ENCODE measurements at regions not wholly inside any gene's neighbourhood (a gene's known extent, or its start where the extent isn't known, plus 50 kb on each side); places are given as distances from the start of the nearest gene placed in this dataset.

GRCh38 chr14:73800970-73801515, 50.6 kb upstream of the PTGR2 start:
- DNase-seq = no peak

GRCh38 chr14:73797543-73798265, 53.9 kb upstream of the PTGR2 start:
- DNase-seq = no peak

GRCh38 chr14:73796893-73797542, 54.6 kb upstream of the PTGR2 start:
- DNase-seq = no peak

GRCh38 chr14:73796415-73796814, 55.2 kb upstream of the PTGR2 start:
- no peak for DNase-seq

- DNase-seq = no peak
These were observed 55.7 kb upstream of the PTGR2 start for GRCh38 chr14:73795974-73796373.

- no peak for DNase-seq
These were observed 56.2 kb upstream of the PTGR2 start for GRCh38 chr14:73795466-73795865.

- DNase-seq = no peak
These were observed 57.5 kb upstream of the PTGR2 start for GRCh38 chr14:73794146-73794545.

- no peak for DNase-seq
These were observed 59.1 kb upstream of the PTGR2 start for GRCh38 chr14:73792481-73792880.

- DNase-seq = no peak
These were observed 61.5 kb upstream of the PTGR2 start for GRCh38 chr14:73789989-73790581.

- no peak for DNase-seq
These were observed 62.7 kb upstream of the PTGR2 start for GRCh38 chr14:73788701-73789551.

GRCh38 chr14:73788317-73788598, 63.4 kb upstream of the PTGR2 start:
- DNase-seq = no peak

- no peak for DNase-seq
These were observed 63.9 kb upstream of the PTGR2 start for GRCh38 chr14:73787486-73788316.

GRCh38 chr14:73786636-73787485, 64.8 kb upstream of the PTGR2 start:
- DNase-seq = no peak

- DNase-seq = no peak
These were observed 65.6 kb upstream of the PTGR2 start for GRCh38 chr14:73785834-73786635.

- DNase-seq = no peak
These were observed 66.2 kb upstream of the PTGR2 start for GRCh38 chr14:73785336-73785833.

- DNase-seq = no peak
These were observed 66.7 kb upstream of the PTGR2 start for GRCh38 chr14:73784988-73785313.

GRCh38 chr14:73784181-73784987, 67.2 kb upstream of the PTGR2 start:
- DNase-seq = no peak

- no peak for DNase-seq
These were observed 68.4 kb upstream of the PTGR2 start for GRCh38 chr14:73783107-73783727.

GRCh38 chr14:73782623-73783022, 68.4 kb upstream of the PNMA1 start:
- DNase-seq = no peak
